Panc1 (cell line): ENCODE measurements at regions not wholly inside any gene's neighbourhood (a gene's known extent, or its start where the extent isn't known, plus 50 kb on each side); places are given as distances from the start of the nearest gene placed in this dataset.

Experiments used
- ATAC-seq: fragments of 200-7000 bp; cut with Tn5 transposase; 2 replicates; pipeline ENCODE4 v1.9.1; 2020; ENCODE audit warnings: mild to moderate bottlenecking, moderate library complexity
- BruUV-seq: library from RNA; stranded (reverse); fragments of 400-500 nt; replicated peaks from 2 replicates; lab custom pipeline; 2021; lab: Mats Ljungman, UMichigan
- CTCF ChIA-PET: fragments of 300-600 bp; sonication (Branson Sonifier 250); formaldehyde crosslinking; loops from one replicate; lab custom pipeline; 2022; ENCODE audit warnings: antibody characterized with exemption; lab: Charles Lee
- POLR2A ChIA-PET: fragments of 300-600 bp; sonication (Branson Sonifier 250); formaldehyde crosslinking; loops from one replicate; lab custom pipeline; 2022; ENCODE audit warnings: antibody characterized with exemption; lab: Charles Lee
- DNase-seq: peaks from one replicate; pipeline ENCODE4 v3.0.0-alpha.2; 2010; ENCODE audit warnings: low read depth, low spot score
- H3K27ac ChIP-seq: 2 replicates; pipeline ENCODE4 v1.5.1; 2011; ENCODE audit warnings: mild to moderate bottlenecking, low read length, inconsistent platforms
- H3K27me3 ChIP-seq: fragments of 200-500 bp; sonication (Bioruptor generic); 2 replicates; pipeline ENCODE4 v1.6.0; 2014; ENCODE audit warnings: low read length, inconsistent platforms; ENCODE audit not compliant: control insufficient read depth, insufficient read depth
- H3K36me3 ChIP-seq: fragments of 200-500 bp; sonication (Bioruptor generic); 2 replicates; pipeline ENCODE4 v1.5.1; 2014; ENCODE audit warnings: inconsistent platforms, mild to moderate bottlenecking, low read length, moderate library complexity; ENCODE audit not compliant: control insufficient read depth, insufficient read depth
- H3K4me1 ChIP-seq: 2 replicates; pipeline ENCODE4 v1.5.1; 2011; ENCODE audit warnings: inconsistent platforms, mild to moderate bottlenecking, low read length, moderate library complexity; ENCODE audit not compliant: control insufficient read depth, insufficient read depth
- H3K4me3 ChIP-seq, 2 experiments: 2 replicates each; pipeline ENCODE4 v1.5.1; 2011 to 2012; ENCODE audit warnings: low read depth in 2 of 2, low read length in 2 of 2, mild to moderate bottlenecking in 2 of 2, inconsistent platforms in 1 of 2, moderate library complexity in 1 of 2
- H3K9me3 ChIP-seq: fragments of 200-500 bp; sonication (Bioruptor generic); 2 replicates; pipeline ENCODE4 v1.5.1; 2014; ENCODE audit warnings: low read depth, mild to moderate bottlenecking, inconsistent platforms, low read length, moderate library complexity; ENCODE audit not compliant: control insufficient read depth, insufficient read depth
- POLR2AphosphoS5 ChIP-seq: IDR thresholded peaks from 2 replicates; pipeline ENCODE4 v1.6.1; 2012; ENCODE audit warnings: mild to moderate bottlenecking, low read depth, low read length, moderate library complexity
- REST ChIP-seq, 2 experiments: IDR thresholded peaks; 2 replicates each; pipeline ENCODE4 v1.6.1; 2011 to 2012; ENCODE audit warnings: low read depth in 2 of 2, control low read depth in 1 of 2, low read length in 1 of 2, mild to moderate bottlenecking in 1 of 2, moderate library complexity in 1 of 2; ENCODE audit not compliant: insufficient read depth in 1 of 2
- SIN3A ChIP-seq: IDR thresholded peaks from 2 replicates; pipeline ENCODE4 v1.6.1; 2012; ENCODE audit warnings: low read depth, mild to moderate bottlenecking, low read length, moderate library complexity, borderline replicate concordance; ENCODE audit not compliant: insufficient read depth
- TCF7L2 ChIP-seq: IDR thresholded peaks from 2 replicates; pipeline ENCODE4 v1.6.1; 2011; ENCODE audit warnings: mild to moderate bottlenecking, low read depth, low read length, inconsistent platforms
- in situ Hi-C: cut with HindIII; loops from 2 replicates; pipeline ENCODE4 v1.10.0; 2016; ENCODE audit warnings: low sequenced_read_pairs, low pct_unique_long_range_greater_than_20kb
- intact Hi-C: fragments of 100-400 bp; cut with micrococcal nuclease; formaldehyde crosslinking; loops from one replicate; pipeline ENCODE4 v1.10.0; 2022; ENCODE audit not compliant: unreplicated experiment
- TF ChIP-seq, protein P1 (sequence below): fragments of 450-650 bp; IDR thresholded peaks from 2 replicates; pipeline ENCODE4 v1.5.1; 2017; ENCODE audit warnings: mild to moderate bottlenecking

GRCh38 chr12:28611449-28611848, 421.2 kb downstream of the CCDC91 start:
- no peak for ATAC-seq
- H3K27me3 ChIP-seq, result no peaks in the 10 kb centered on the region
- intact Hi-C loops, result no loop called here
- H3K4me1 ChIP-seq, result no peaks in the 10 kb centered on the region
- in situ Hi-C loops, result no loop called here
- no peaks in the 10 kb centered on the region for H3K36me3 ChIP-seq
- POLR2A ChIA-PET, result no interaction called here
- no peak overlapping the region for H3K4me3 ChIP-seq
- no peak overlapping the region for H3K27ac ChIP-seq
- DNase-seq, result no peak
- no peaks in the 10 kb centered on the region for H3K9me3 ChIP-seq
- TF ChIP-seq REST (IDR thresholded peaks at IDR 0.05; ENCODE audit: insufficient read depth in 1 of 2, low read depth in 2 of 2, low read length in 1 of 2) (no peak), POLR2AphosphoS5 (no peak), SIN3A (no peak), TCF7L2 (no peak)
- TF ChIP-seq, protein P1, sequence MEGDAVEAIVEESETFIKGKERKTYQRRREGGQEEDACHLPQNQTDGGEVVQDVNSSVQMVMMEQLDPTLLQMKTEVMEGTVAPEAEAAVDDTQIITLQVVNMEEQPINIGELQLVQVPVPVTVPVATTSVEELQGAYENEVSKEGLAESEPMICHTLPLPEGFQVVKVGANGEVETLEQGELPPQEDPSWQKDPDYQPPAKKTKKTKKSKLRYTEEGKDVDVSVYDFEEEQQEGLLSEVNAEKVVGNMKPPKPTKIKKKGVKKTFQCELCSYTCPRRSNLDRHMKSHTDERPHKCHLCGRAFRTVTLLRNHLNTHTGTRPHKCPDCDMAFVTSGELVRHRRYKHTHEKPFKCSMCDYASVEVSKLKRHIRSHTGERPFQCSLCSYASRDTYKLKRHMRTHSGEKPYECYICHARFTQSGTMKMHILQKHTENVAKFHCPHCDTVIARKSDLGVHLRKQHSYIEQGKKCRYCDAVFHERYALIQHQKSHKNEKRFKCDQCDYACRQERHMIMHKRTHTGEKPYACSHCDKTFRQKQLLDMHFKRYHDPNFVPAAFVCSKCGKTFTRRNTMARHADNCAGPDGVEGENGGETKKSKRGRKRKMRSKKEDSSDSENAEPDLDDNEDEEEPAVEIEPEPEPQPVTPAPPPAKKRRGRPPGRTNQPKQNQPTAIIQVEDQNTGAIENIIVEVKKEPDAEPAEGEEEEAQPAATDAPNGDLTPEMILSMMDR, result no peak
- BruUV-seq, result no TSS peak
- CTCF ChIA-PET, result no interaction called here

GRCh38 chr12:28618171-28618570, 427.9 kb downstream of the CCDC91 start:
- intact Hi-C loops (no loop called here), in situ Hi-C loops (no loop called here)
- TF ChIP-seq POLR2AphosphoS5, result no peak
- no peak for TF ChIP-seq TCF7L2
- TF ChIP-seq SIN3A, result no peak
- Histone ChIP-seq H3K27me3 (no peaks in the 10 kb centered on the region), H3K36me3 (no peaks in the 10 kb centered on the region), H3K9me3 (no peaks in the 10 kb centered on the region), H3K4me1 (no peaks in the 10 kb centered on the region), H3K4me3 (no peak overlapping the region), H3K27ac (no peak overlapping the region)
- BruUV-seq, result no TSS peak
- POLR2A ChIA-PET, result no interaction called here
- DNase-seq (no peak), ATAC-seq (no peak)
- CTCF ChIA-PET, result no interaction called here

- H3K4me3 ChIP-seq, result no peak overlapping the region
- in situ Hi-C loops, result no loop called here
Measured at GRCh38 chr12:28618772-28619171, 428.5 kb downstream of the CCDC91 start.

More at GRCh38 chr12:28618772-28619171, 428.5 kb downstream of the CCDC91 start:
- TF ChIP-seq SIN3A (no peak), TCF7L2 (no peak), REST (IDR thresholded peaks at IDR 0.05; ENCODE audit: insufficient read depth in 1 of 2, low read depth in 2 of 2, low read length in 1 of 2) (no peak), POLR2AphosphoS5 (no peak)
- TF ChIP-seq, protein P1, result no peak
- no peaks in the 10 kb centered on the region for H3K27me3 ChIP-seq
- intact Hi-C loops, result no loop called here
- H3K36me3 ChIP-seq, result no peaks in the 10 kb centered on the region
- ATAC-seq, result no peak
- CTCF ChIA-PET, result no interaction called here
- no peak overlapping the region for H3K27ac ChIP-seq
- DNase-seq, result no peak
- POLR2A ChIA-PET, result no interaction called here
- BruUV-seq, result no TSS peak
- no peaks in the 10 kb centered on the region for H3K4me1 ChIP-seq
- H3K9me3 ChIP-seq, result no peaks in the 10 kb centered on the region
